GM04503 (cell line): ENCODE measurements at regions not wholly inside any gene's neighbourhood (a gene's known extent, or its start where the extent isn't known, plus 50 kb on each side); places are given as distances from the start of the nearest gene placed in this dataset.

Experiments used
- DNase-seq: peaks from one replicate; pipeline ENCODE4 v3.0.0-alpha.2; 2012; ENCODE audit warnings: low read depth

- DNase-seq: no peak
Measured at GRCh38 chr2:16170675-16171424, 230.5 kb downstream of the MYCN start.

DNA sequence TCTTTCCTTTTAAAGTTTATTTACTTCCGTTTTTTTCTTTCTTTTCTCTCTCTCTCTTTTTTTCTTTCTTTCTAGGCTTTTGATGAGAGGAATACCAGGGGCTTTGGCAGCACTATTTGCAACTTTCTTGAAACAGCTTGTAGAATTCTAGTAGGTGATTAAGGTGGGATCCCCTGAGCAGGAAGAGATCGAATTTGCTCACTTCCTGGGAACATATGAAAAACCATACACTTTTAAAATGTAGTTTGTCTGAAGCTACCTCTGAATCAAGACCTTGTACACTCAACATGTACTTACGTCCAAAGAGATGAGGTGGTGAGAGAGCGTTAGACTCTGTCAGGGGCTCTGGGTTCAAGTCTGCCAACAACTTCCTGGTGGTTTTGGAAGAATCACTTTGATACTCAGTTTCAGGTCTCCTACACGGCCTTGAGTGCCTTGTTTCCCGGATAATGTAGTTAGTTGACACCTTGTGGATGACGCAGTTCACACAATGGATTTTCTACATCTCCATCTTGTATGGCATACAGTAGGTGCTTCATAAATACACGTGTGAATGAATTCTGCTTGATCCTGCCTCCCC is 229.1 kb downstream of the MYCN start:
- DNase-seq: no peak

DNA sequence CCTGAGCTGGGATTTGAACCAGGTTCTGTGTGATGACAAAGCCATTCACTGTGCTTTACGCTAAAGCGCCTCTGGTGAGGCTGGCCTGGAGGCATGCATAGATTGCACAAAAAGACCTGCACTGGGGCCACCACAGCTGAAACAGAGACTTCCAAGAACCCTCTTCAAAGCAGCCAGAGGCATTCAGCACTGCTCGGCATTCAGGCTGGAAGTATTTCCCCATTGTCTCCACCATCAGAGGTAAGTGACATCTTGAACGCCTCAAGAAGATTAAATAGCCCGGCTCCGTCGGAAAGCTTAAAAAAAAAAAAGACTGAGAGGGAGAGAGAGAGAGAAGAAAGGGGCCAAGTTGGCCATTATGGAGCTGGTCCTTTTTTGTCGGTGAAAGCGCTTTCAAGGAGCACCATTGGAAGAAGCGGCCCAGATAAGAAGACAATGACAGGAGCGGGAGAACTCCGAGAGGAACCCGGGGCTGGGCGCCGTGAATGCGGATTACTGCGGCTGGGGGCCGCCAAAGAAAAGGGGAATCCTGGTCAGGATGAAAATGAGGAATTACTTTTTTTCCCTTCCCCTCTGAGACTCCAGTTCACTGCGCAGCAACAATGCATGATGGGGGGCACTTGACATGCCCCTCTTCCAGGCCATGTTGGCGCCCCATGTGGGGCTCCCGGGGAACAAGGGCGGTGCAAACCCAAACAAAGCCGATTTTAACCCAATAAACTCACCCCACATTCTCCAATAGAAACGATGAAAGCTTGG is 228.3 kb downstream of the MYCN start:
- no peak for DNase-seq

GRCh38 chr2:16167870-16168426 is 227.6 kb downstream of the MYCN start:
- DNase-seq: no peak

DNA sequence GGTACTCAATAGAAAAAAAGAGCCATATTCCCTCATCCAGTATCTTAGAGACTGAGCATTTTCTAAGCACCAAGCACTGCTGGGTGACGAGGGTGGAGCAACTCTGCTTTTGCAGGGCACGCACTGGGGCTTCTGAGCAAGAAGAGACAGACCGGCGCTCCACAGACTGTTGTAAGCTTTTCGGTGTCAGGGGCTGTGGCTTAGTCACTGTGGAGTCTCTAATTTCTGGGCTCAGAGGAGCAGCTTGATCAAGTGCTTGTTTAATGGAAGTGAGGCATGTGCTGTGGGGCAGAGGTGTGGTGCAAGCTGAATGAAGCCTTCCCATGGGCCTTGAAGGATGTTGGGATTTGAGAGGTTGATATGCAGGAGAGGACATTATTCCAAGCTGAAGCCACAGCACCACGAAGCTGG is 227.1 kb downstream of the MYCN start:
- DNase-seq: no peak

GRCh38 chr2:16166327-16166981 is 226.1 kb downstream of the MYCN start:
- no peak for DNase-seq

GRCh38 chr2:16165518-16166326 is 225.4 kb downstream of the MYCN start:
- DNase-seq: no peak

DNA sequence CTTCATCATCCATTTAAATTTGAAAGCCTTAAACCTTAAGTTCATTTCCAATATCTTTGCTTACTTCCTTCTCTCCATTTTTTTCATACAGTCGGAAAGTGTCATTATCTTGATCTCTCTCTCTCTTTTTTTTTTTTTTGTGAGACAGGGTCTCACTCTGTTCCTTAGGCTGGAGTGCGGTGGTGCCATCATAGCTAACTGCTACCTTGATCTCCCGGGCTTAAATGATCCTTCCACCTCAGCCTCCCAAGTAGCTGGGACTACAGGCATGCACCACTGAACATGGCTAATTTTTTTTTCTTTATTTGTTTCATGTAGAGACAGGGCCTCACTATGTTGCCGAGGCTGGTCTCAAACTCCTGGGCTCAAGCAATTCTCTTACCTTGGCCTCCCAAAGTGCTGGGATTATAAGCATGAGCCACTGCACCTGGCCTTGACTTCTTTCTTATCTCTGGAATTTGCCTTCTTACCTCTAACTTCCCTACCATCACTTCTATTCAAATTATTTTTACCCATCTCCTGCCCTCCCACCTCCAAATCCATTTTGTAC is 222.2 kb downstream of the MYCN start:
- no peak for DNase-seq

- DNase-seq: no peak
Measured at GRCh38 chr2:16161768-16162490, 221.6 kb downstream of the MYCN start.

DNA sequence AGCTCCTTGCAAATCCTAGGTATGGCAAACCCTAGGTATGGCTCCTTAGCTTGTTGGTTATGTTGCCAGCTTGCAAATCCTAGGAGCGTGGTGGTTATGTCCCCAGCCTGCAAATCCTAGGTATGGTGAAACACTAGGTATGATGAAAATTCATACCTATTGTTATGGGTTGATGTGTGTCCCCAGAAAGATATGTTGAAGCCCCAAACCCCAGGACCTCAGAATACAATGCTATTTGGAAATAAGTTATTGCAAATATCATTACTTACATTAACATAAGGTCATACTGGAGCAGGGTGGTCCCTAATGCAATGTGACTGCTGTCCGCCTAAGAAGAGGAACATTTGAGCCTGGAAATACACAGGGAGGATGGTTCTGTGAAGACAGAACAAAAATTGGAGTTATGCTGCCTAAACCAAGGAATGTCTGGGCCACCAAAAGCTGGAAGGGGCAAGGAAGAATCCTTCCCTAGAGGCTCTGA is 220.8 kb downstream of the MYCN start:
- DNase-seq: no peak

GRCh38 chr2:16160281-16161084 is 220.1 kb downstream of the MYCN start:
- DNase-seq: no peak

DNA sequence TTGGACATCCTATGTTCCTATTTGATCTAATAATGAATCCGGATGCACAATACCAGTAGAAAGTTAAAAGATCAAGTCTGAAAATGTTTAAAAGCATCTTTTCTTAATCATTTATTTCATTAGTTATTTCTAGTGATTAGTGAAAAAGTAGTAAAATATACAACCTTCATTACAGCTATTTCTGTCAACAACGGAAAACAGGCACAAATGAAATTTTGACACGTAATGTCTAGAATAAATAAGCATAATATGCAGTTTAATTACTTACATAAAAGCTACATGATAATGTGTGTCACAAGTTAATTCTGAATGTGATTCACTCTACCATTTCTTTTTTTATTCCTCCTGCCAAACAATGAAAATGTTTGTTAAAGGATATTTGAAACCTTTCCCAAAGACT is 216.1 kb downstream of the MYCN start:
- no peak for DNase-seq

GRCh38 chr2:16155766-16156165 is 215.4 kb downstream of the MYCN start:
- DNase-seq: no peak

- no peak for DNase-seq
Measured at GRCh38 chr2:16155366-16155765, 215.0 kb downstream of the MYCN start.

DNA sequence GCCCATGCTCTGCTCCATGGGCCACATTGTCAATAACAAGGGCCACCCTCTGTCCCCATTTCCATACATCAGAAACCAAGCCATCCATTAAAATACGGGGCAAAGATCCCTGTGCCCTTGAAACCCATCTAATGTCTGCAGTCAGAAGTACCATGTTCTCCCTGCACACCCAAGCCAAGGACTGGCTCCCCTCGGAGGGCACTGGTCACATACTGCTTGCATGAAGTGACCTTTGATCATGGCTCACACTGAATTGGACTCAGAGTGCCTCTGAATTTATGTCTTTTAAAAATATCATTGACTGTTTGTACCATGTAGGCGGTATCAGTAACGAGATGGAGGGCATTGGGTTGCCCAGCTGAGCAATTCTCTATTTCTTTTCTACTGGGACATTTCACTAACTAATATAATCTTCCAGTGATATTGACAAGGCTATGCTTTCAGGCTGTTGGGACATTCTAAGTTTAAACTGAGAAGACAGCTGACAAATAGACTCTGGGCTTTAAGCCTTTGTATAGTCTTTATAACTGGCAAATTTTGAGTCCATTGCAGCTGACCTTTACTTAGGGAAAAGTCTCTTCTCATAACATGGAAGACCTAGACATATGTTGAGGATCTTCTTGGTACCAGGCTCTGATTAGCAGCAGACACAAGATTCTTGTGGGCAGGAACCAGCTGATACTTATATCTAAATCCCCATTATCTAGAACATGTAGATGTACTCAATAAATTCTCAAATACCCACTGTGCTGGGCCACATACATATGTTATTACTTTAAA is 214.3 kb downstream of the MYCN start:
- no peak for DNase-seq

DNA sequence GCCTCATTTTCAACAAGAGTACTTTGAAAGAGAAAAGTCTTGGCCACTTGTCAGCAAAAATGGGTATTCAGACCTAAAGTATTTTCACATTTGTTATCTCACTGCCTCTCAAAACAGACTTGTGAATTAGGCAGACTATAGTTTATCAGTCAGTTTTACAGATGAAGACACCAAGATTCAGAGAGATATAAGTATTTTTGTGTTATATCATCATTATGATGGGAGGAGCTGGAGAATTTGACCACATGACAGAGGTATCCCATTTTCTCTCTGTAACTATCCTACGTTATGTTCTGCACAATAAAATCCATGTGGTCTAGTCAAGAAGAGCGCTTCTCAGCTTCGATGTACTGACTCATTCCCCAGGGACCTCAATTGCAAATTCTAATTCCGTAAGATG is 213.7 kb downstream of the MYCN start:
- DNase-seq: no peak

DNA sequence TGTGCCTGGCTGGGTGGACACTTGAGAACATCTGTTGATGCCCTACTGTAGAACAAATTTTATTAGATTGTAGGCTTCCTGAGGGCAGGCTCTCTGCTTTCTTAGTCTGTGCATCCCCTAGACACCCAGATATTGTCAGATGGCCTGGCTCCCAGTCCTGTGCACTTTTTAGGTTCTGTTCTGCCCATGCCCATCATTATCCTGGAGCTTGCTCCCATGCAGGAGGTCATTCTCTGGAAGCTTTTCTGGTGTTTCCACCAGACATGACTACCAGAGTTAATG is 213.3 kb downstream of the MYCN start:
- no peak for DNase-seq

DNA sequence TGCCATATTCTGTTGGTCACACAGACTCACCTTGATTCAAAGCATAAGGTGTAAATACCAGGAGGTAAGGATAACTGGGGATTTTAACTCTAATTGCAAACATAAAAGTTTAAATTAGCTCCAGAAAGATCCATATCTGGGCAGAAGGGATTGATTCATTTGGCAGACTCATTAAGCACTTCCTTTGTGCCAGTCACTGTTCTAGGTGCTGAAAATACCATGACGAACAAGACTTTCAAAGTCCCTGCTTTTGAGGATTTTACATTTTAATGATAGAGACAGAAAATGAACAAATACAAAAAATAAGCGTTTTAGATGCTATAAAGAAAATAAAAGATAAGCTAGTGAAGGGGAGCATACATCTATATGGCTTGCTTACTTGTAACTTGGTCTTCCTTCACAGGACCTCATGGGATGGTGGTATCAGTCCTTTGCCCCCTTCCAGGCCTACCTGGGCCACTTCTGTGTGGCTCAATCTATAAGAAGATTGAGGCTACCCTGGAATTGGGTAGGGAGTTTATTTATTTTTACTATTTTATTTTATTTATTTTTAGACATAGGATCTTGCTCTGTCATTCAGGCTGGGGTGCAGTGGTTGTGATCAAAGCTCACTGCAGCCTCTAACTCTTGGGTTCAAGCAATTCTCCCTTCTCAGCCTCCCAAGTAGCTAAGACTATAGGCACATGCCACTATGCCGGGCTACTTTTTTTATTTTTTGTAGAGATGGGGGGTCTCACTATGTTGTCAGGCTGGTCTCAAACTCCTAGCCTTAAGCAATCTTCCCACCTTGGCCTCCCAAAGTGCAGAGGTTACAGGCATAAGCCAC is 212.8 kb downstream of the MYCN start:
- no peak for DNase-seq
